ENCODE measurements at regions not wholly inside any gene's neighbourhood (a gene's known extent, or its start where the extent isn't known, plus 50 kb on each side); places are given as distances from the start of the nearest gene placed in this dataset.

GRCh38 chr20:55760586-55760985 lies 244.7 kb downstream of the CBLN4 start:
- no peak overlapping the region for H3K4me3 ChIP-seq
- H3K36me3 ChIP-seq (replicated peaks; ENCODE audit: insufficient read depth, low read depth), result no peaks in the 10 kb centered on the region
- no peak overlapping the region for H3K4me2 ChIP-seq
- H4K20me1 ChIP-seq (ENCODE audit: insufficient read depth, poor library complexity, severe bottlenecking), result no peaks in the 10 kb centered on the region
- no peak for DNase-seq (ENCODE audit: low spot score)
- H3K79me2 ChIP-seq, result no peaks in the 10 kb centered on the region
- TF ChIP-seq EZH2phosphoT487 (IDR thresholded peaks at IDR 0.05; ENCODE audit: low read depth, severe bottlenecking, unreplicated experiment), result no peak
- no peak for TF ChIP-seq EZH2 (IDR thresholded peaks at IDR 0.05; ENCODE audit: borderline replicate concordance)
- TF ChIP-seq CTCF (IDR thresholded peaks at IDR 0.05; ENCODE audit: poor library complexity), result no peak
- no peak overlapping the region for H3K27ac ChIP-seq
- H2AFZ ChIP-seq, result no peak overlapping the region
- no peaks in the 10 kb centered on the region for H3K4me1 ChIP-seq (ENCODE audit: insufficient read depth)
- WGBS (ENCODE audit: low lambda C conversion rate, missing lambda C conversion rate), result 68% methylated on average over 3 of the region's 3 CpGs
- no peaks in the 10 kb centered on the region for H3K9me3 ChIP-seq (ENCODE audit: low read depth)
- no peaks in the 10 kb centered on the region for H3K27me3 ChIP-seq
- H3K9me2 ChIP-seq (replicated peaks; ENCODE audit: insufficient read depth), result no peaks in the 10 kb centered on the region

DNA sequence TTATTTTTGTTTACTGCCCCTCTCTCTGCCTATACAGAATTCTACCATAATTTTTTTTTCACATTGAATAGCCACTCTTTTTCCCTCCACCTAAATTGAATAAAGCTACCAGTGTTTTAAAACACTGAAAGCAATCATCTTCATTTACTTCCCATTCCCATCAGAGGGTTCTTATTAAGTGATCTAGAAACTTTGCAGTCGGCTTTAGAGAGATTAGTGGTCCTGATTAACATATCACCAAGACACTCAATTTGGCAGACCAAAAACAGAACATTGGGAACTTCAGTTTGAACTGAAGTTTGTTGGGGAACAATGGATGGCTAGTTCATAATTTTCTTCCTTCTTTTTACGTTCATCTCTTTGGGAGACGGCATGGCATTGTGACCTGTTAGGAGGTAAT lies 249.5 kb downstream of the CBLN4 start:
- Histone ChIP-seq H2AFZ (no peak overlapping the region), H3K4me2 (no peak overlapping the region), H4K20me1 (ENCODE audit: insufficient read depth, poor library complexity, severe bottlenecking) (no peaks in the 10 kb centered on the region), H3K36me3 (replicated peaks; ENCODE audit: insufficient read depth, low read depth) (no peaks in the 10 kb centered on the region), H3K9me2 (replicated peaks; ENCODE audit: insufficient read depth) (no peaks in the 10 kb centered on the region), H3K4me3 (no peak overlapping the region), H3K79me2 (no peaks in the 10 kb centered on the region), H3K4me1 (ENCODE audit: insufficient read depth) (no peaks in the 10 kb centered on the region), H3K9me3 (ENCODE audit: low read depth) (no peaks in the 10 kb centered on the region), H3K27ac (no peak overlapping the region), H3K27me3 (no peaks in the 10 kb centered on the region)
- TF ChIP-seq EZH2phosphoT487 (IDR thresholded peaks at IDR 0.05; ENCODE audit: low read depth, severe bottlenecking, unreplicated experiment) (no peak), EZH2 (IDR thresholded peaks at IDR 0.05; ENCODE audit: borderline replicate concordance) (no peak), CTCF (IDR thresholded peaks at IDR 0.05; ENCODE audit: poor library complexity) (no peak)
- no peak for DNase-seq (ENCODE audit: low spot score)
- WGBS (ENCODE audit: low lambda C conversion rate, missing lambda C conversion rate), result 75% methylated on average over 3 of the region's 3 CpGs

- no peak for DNase-seq (ENCODE audit: low spot score)
- TF ChIP-seq EZH2phosphoT487 (IDR thresholded peaks at IDR 0.05; ENCODE audit: low read depth, severe bottlenecking, unreplicated experiment) (no peak), CTCF (IDR thresholded peaks at IDR 0.05; ENCODE audit: poor library complexity) (no peak), EZH2 (IDR thresholded peaks at IDR 0.05; ENCODE audit: borderline replicate concordance) (no peak)
- H3K36me3 ChIP-seq (replicated peaks; ENCODE audit: insufficient read depth, low read depth), result no peaks in the 10 kb centered on the region
- H3K4me3 ChIP-seq, result no peak overlapping the region
- WGBS (ENCODE audit: low lambda C conversion rate, missing lambda C conversion rate), result 76% methylated on average over 5 of the region's 5 CpGs
- H3K9me2 ChIP-seq (replicated peaks; ENCODE audit: insufficient read depth), result no peaks in the 10 kb centered on the region
- no peak overlapping the region for H3K27ac ChIP-seq
- no peaks in the 10 kb centered on the region for H3K27me3 ChIP-seq
- H3K79me2 ChIP-seq, result no peaks in the 10 kb centered on the region
- H3K4me1 ChIP-seq (ENCODE audit: insufficient read depth), result no peaks in the 10 kb centered on the region
- no peaks in the 10 kb centered on the region for H4K20me1 ChIP-seq (ENCODE audit: insufficient read depth, poor library complexity, severe bottlenecking)
- no peak overlapping the region for H3K4me2 ChIP-seq
- no peaks in the 10 kb centered on the region for H3K9me3 ChIP-seq (ENCODE audit: low read depth)
- H2AFZ ChIP-seq, result no peak overlapping the region
Measured at GRCh38 chr20:55755411-55755810, 249.9 kb downstream of the CBLN4 start.

GRCh38 chr20:55746723-55747122 lies 258.6 kb downstream of the CBLN4 start:
- H3K4me3 ChIP-seq, result no peak overlapping the region
- no peak overlapping the region for H3K4me2 ChIP-seq
- no peaks in the 10 kb centered on the region for H4K20me1 ChIP-seq (ENCODE audit: insufficient read depth, poor library complexity, severe bottlenecking)
- no peaks in the 10 kb centered on the region for H3K4me1 ChIP-seq (ENCODE audit: insufficient read depth)
- H3K27me3 ChIP-seq, result no peaks in the 10 kb centered on the region
- no peak overlapping the region for H3K27ac ChIP-seq
- no peaks in the 10 kb centered on the region for H3K79me2 ChIP-seq
- no peak for DNase-seq (ENCODE audit: low spot score)
- H3K36me3 ChIP-seq (replicated peaks; ENCODE audit: insufficient read depth, low read depth), result no peaks in the 10 kb centered on the region
- H3K9me2 ChIP-seq (replicated peaks; ENCODE audit: insufficient read depth), result no peaks in the 10 kb centered on the region
- H3K9me3 ChIP-seq (ENCODE audit: low read depth), result no peaks in the 10 kb centered on the region
- H2AFZ ChIP-seq, result no peak overlapping the region
- WGBS (ENCODE audit: low lambda C conversion rate, missing lambda C conversion rate), result 94% methylated on average over 1 of the region's 1 CpG
- TF ChIP-seq EZH2 (IDR thresholded peaks at IDR 0.05; ENCODE audit: borderline replicate concordance), result no peak
- TF ChIP-seq CTCF (IDR thresholded peaks at IDR 0.05; ENCODE audit: poor library complexity), result no peak
- no peak for TF ChIP-seq EZH2phosphoT487 (IDR thresholded peaks at IDR 0.05; ENCODE audit: low read depth, severe bottlenecking, unreplicated experiment)
